ENCODE measurements at regions not wholly inside any gene's neighbourhood (a gene's known extent, or its start where the extent isn't known, plus 50 kb on each side); places are given as distances from the start of the nearest gene placed in this dataset.

DNA sequence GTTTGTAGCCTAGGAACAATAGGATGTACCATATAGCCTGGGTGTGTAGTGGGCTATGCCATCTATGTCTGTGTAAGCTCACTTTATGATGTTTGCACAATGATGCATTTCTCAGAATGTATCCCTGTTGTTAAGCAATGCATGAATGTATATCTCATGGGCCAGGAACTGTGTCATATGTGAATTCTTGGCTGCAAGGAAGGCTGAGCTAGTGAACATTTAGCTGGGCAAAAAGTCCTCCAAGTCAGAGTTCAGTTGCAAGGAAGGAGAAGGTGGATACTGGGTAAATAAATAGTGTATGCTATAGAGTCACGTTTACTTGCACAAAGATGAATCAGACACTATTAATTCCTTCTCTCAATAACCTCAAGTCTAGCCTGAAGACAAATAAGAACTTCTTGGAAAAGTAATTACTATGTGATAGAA, 136.1 kb downstream of the EHF start:
- TF ChIP-seq MAFK (IDR thresholded peaks at IDR 0.05; ENCODE audit: low read depth, low read length), result no peak
- no peak for TF ChIP-seq CREB1 (IDR thresholded peaks at IDR 0.05)
- TF ChIP-seq, protein P1, sequence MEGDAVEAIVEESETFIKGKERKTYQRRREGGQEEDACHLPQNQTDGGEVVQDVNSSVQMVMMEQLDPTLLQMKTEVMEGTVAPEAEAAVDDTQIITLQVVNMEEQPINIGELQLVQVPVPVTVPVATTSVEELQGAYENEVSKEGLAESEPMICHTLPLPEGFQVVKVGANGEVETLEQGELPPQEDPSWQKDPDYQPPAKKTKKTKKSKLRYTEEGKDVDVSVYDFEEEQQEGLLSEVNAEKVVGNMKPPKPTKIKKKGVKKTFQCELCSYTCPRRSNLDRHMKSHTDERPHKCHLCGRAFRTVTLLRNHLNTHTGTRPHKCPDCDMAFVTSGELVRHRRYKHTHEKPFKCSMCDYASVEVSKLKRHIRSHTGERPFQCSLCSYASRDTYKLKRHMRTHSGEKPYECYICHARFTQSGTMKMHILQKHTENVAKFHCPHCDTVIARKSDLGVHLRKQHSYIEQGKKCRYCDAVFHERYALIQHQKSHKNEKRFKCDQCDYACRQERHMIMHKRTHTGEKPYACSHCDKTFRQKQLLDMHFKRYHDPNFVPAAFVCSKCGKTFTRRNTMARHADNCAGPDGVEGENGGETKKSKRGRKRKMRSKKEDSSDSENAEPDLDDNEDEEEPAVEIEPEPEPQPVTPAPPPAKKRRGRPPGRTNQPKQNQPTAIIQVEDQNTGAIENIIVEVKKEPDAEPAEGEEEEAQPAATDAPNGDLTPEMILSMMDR (IDR thresholded peaks at IDR 0.05; ENCODE audit: control extremely low read depth in 1 of 3, insufficient read depth in 1 of 3, low read depth in 1 of 3, low read length in 3 of 3), result no peak
- no peak for TF ChIP-seq BRCA1 (IDR thresholded peaks at IDR 0.05; ENCODE audit: low read depth, low read length)
- TF ChIP-seq SIN3A (conservative IDR thresholded peaks at IDR 0.05 in 1 of 2, IDR thresholded peaks at IDR 0.05 in 1 of 2; ENCODE audit: low read depth in 1 of 2, low read length in 2 of 2), result no peak
- TF ChIP-seq EZH2 (IDR thresholded peaks at IDR 0.05; ENCODE audit: low read depth, low read length, severe bottlenecking), result no peak
- TF ChIP-seq ZNF274 (IDR thresholded peaks at IDR 0.05; ENCODE audit: borderline replicate concordance, extremely low read depth, low read length), result no peak
- no peak for TF ChIP-seq GABPA (IDR thresholded peaks at IDR 0.05; ENCODE audit: borderline replicate concordance, insufficient read depth, low read length)
- no peak for TF ChIP-seq JUND (IDR thresholded peaks at IDR 0.05; ENCODE audit: low read length)
- no peak for TF ChIP-seq RFX5 (IDR thresholded peaks at IDR 0.05; ENCODE audit: borderline replicate concordance, low read depth, low read length)
- TF ChIP-seq, protein P2, sequence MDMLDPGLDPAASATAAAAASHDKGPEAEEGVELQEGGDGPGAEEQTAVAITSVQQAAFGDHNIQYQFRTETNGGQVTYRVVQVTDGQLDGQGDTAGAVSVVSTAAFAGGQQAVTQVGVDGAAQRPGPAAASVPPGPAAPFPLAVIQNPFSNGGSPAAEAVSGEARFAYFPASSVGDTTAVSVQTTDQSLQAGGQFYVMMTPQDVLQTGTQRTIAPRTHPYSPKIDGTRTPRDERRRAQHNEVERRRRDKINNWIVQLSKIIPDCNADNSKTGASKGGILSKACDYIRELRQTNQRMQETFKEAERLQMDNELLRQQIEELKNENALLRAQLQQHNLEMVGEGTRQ (IDR thresholded peaks at IDR 0.05; ENCODE audit: low read length), result no peak
- TF ChIP-seq KDM5A (IDR thresholded peaks at IDR 0.05; ENCODE audit: low read length), result no peak
- no peak for TF ChIP-seq CTBP2 (IDR thresholded peaks at IDR 0.05; ENCODE audit: borderline replicate concordance, insufficient read depth, insufficient read length, low read length)

All from H1 (cell line).